ENCODE measurements at regions not wholly inside any gene's neighbourhood (a gene's known extent, or its start where the extent isn't known, plus 50 kb on each side); places are given as distances from the start of the nearest gene placed in this dataset.

DNA sequence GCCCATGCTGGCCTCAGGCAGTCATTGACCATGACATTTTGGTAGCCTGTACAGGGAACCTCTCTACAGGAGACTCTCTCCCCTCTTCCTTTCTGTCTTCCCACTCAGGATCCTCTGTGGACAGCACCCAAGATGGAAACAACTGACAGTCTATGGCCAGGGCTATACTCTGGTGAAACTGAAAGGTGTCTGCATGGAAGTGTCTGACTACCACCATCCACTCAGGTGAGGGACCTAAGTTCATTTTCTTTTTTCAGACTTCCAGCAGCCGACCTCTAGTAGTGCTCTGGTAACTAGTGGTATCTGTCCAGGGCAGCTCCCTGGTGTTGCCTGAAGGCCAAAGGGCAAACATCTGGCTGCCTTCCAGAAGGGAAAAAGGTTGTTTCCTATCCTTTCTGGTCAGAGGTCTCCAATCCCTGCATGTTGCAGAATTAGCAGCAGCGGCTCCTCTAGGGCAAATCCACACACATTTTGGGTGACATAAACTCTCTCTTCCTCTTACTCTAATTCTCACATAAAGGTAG, 804.5 kb downstream of the C4orf33 start:
- TF ChIP-seq, protein P1, sequence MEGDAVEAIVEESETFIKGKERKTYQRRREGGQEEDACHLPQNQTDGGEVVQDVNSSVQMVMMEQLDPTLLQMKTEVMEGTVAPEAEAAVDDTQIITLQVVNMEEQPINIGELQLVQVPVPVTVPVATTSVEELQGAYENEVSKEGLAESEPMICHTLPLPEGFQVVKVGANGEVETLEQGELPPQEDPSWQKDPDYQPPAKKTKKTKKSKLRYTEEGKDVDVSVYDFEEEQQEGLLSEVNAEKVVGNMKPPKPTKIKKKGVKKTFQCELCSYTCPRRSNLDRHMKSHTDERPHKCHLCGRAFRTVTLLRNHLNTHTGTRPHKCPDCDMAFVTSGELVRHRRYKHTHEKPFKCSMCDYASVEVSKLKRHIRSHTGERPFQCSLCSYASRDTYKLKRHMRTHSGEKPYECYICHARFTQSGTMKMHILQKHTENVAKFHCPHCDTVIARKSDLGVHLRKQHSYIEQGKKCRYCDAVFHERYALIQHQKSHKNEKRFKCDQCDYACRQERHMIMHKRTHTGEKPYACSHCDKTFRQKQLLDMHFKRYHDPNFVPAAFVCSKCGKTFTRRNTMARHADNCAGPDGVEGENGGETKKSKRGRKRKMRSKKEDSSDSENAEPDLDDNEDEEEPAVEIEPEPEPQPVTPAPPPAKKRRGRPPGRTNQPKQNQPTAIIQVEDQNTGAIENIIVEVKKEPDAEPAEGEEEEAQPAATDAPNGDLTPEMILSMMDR (IDR thresholded peaks at IDR 0.05) = no peak
- TF ChIP-seq POLR2AphosphoS5 (IDR thresholded peaks at IDR 0.05) (no peak), POLR2A (IDR thresholded peaks at IDR 0.05) (no peak)
